ENCODE measurements at regions not wholly inside any gene's neighbourhood (a gene's known extent, or its start where the extent isn't known, plus 50 kb on each side); places are given as distances from the start of the nearest gene placed in this dataset.

- no peak overlapping the region for H2AFZ ChIP-seq (ENCODE audit: low read depth, low read length)
- no peak for FAIRE-seq
- no peak for DNase-seq (ENCODE audit: low read depth, low spot score)
- no peak overlapping the region for H3K27ac ChIP-seq (ENCODE audit: insufficient read depth, low read depth, low read length)
- no peaks in the 10 kb centered on the region for H3K79me2 ChIP-seq (ENCODE audit: control insufficient read depth, insufficient read depth, low read length)
- CTCF ChIA-PET: no interaction called here
- H3K27me3 ChIP-seq (ENCODE audit: control insufficient read depth in 2 of 2, insufficient read depth in 2 of 2, low read length in 2 of 2): no peaks in the 10 kb centered on the region
- intact Hi-C loops (cut with micrococcal nuclease) (no loop called here), dilution Hi-C loops (cut with MboI; ENCODE audit: extremely low pct_ligation_motif_present, low sequenced_read_pairs) (no loop called here)
- H3K4me3 ChIP-seq (replicated peaks in 1 of 3; ENCODE audit: insufficient read depth in 1 of 3, low read depth in 1 of 3, low read length in 3 of 3): no peak overlapping the region
- no peaks in the 10 kb centered on the region for H3K9me1 ChIP-seq (replicated peaks; ENCODE audit: control insufficient read depth, extremely low read depth, insufficient read depth, low read length)
- no peaks in the 10 kb centered on the region for H3K4me1 ChIP-seq (ENCODE audit: control insufficient read depth, extremely low read depth, insufficient read depth, low read length)
- H4K20me1 ChIP-seq (replicated peaks; ENCODE audit: control insufficient read depth, extremely low read depth, insufficient read depth, low read length): no peaks in the 10 kb centered on the region
- H3K4me2 ChIP-seq (ENCODE audit: insufficient read depth, low read length): no peak overlapping the region
- no TSS peak for BruUV-seq (replicated peaks)
- H3K9me3 ChIP-seq (replicated peaks; ENCODE audit: control insufficient read depth, insufficient read depth, low read length): no peaks in the 10 kb centered on the region
- TF ChIP-seq MYC (IDR thresholded peaks at IDR 0.05; ENCODE audit: low read depth, low read length) (no peak), POLR2AphosphoS5 (IDR thresholded peaks at IDR 0.05; ENCODE audit: insufficient read depth, low read depth, low read length) (no peak), POLR2A (IDR thresholded peaks at IDR 0.05; ENCODE audit: low read depth, low read length) (no peak), FOS (IDR thresholded peaks at IDR 0.05; ENCODE audit: borderline replicate concordance, insufficient read depth, low read length) (no peak)
- TF ChIP-seq, protein P1, sequence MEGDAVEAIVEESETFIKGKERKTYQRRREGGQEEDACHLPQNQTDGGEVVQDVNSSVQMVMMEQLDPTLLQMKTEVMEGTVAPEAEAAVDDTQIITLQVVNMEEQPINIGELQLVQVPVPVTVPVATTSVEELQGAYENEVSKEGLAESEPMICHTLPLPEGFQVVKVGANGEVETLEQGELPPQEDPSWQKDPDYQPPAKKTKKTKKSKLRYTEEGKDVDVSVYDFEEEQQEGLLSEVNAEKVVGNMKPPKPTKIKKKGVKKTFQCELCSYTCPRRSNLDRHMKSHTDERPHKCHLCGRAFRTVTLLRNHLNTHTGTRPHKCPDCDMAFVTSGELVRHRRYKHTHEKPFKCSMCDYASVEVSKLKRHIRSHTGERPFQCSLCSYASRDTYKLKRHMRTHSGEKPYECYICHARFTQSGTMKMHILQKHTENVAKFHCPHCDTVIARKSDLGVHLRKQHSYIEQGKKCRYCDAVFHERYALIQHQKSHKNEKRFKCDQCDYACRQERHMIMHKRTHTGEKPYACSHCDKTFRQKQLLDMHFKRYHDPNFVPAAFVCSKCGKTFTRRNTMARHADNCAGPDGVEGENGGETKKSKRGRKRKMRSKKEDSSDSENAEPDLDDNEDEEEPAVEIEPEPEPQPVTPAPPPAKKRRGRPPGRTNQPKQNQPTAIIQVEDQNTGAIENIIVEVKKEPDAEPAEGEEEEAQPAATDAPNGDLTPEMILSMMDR (IDR thresholded peaks at IDR 0.05; ENCODE audit: extremely low read depth in 1 of 2, insufficient read depth in 1 of 2, low read depth in 1 of 2, low read length in 2 of 2): no peak
- H3K36me3 ChIP-seq (ENCODE audit: control insufficient read depth in 2 of 2, extremely low read depth in 1 of 2, insufficient read depth in 2 of 2, low read length in 2 of 2): no peaks in the 10 kb centered on the region
- POLR2A ChIA-PET: no interaction called here
- H3K9ac ChIP-seq (replicated peaks; ENCODE audit: extremely low read depth, insufficient read depth, low read length): no peak overlapping the region
Observed at GRCh38 chr5:4704951-4705350, 435.2 kb upstream of the ADAMTS16 start.

DNA sequence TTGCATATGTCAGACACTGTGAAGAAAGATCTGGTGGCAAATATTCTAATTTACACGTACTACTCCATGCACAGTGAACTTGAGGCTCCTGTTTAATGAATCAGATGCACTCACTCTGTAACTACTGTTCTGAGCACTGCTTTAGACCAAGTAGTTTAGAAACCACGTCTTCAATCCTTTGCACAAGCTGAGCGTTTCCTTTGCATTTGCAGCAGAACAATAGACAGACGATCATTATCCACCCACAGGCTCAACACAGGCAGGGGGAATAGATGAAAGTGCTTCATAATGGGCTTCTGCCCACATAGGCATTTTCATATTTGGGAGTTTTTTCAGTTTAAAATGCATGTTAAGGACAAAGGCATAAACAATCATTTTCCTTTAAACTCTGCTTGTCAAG, 423.3 kb upstream of the ADAMTS16 start:
- Histone ChIP-seq H3K79me2 (ENCODE audit: control insufficient read depth, insufficient read depth, low read length) (no peaks in the 10 kb centered on the region), H2AFZ (ENCODE audit: low read depth, low read length) (no peak overlapping the region), H4K20me1 (replicated peaks; ENCODE audit: control insufficient read depth, extremely low read depth, insufficient read depth, low read length) (no peaks in the 10 kb centered on the region), H3K9me1 (replicated peaks; ENCODE audit: control insufficient read depth, extremely low read depth, insufficient read depth, low read length) (no peaks in the 10 kb centered on the region), H3K27ac (ENCODE audit: insufficient read depth, low read depth, low read length) (no peak overlapping the region), H3K4me3 (replicated peaks in 1 of 3; ENCODE audit: insufficient read depth in 1 of 3, low read depth in 1 of 3, low read length in 3 of 3) (no peak overlapping the region), H3K9me3 (replicated peaks; ENCODE audit: control insufficient read depth, insufficient read depth, low read length) (peaks cover 2% of the 10 kb centered on the region), H3K27me3 (ENCODE audit: control insufficient read depth in 2 of 2, insufficient read depth in 2 of 2, low read length in 2 of 2) (no peaks in the 10 kb centered on the region), H3K4me2 (ENCODE audit: insufficient read depth, low read length) (no peak overlapping the region), H3K36me3 (ENCODE audit: control insufficient read depth in 2 of 2, extremely low read depth in 1 of 2, insufficient read depth in 2 of 2, low read length in 2 of 2) (no peaks in the 10 kb centered on the region), H3K9ac (replicated peaks; ENCODE audit: extremely low read depth, insufficient read depth, low read length) (no peak overlapping the region), H3K4me1 (ENCODE audit: control insufficient read depth, extremely low read depth, insufficient read depth, low read length) (no peaks in the 10 kb centered on the region)
- no TSS peak for BruUV-seq (replicated peaks)
- TF ChIP-seq POLR2AphosphoS5 (IDR thresholded peaks at IDR 0.05; ENCODE audit: insufficient read depth, low read depth, low read length) (no peak), JUN (IDR thresholded peaks at IDR 0.05; ENCODE audit: borderline replicate concordance, insufficient read depth, insufficient read length, low read depth) (no peak), MYC (IDR thresholded peaks at IDR 0.05; ENCODE audit: low read depth, low read length) (no peak), POLR2A (IDR thresholded peaks at IDR 0.05; ENCODE audit: low read depth, low read length) (no peak), GATA2 (IDR thresholded peaks at IDR 0.05; ENCODE audit: insufficient read depth, insufficient read length, low read depth, low read length) (no peak)
- TF ChIP-seq, protein P2, sequence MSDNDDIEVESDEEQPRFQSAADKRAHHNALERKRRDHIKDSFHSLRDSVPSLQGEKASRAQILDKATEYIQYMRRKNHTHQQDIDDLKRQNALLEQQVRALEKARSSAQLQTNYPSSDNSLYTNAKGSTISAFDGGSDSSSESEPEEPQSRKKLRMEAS (IDR thresholded peaks at IDR 0.05; ENCODE audit: insufficient read depth, insufficient read length): no peak
- CTCF ChIA-PET: no interaction called here
- POLR2A ChIA-PET: no interaction called here
- no peak for FAIRE-seq
- DNase-seq (ENCODE audit: low read depth, low spot score): no peak
- dilution Hi-C loops (cut with MboI; ENCODE audit: extremely low pct_ligation_motif_present, low sequenced_read_pairs): no loop called here
- intact Hi-C loops (cut with micrococcal nuclease): no loop called here
